AG04450 (cell line): ENCODE measurements at regions not wholly inside any gene's neighbourhood (a gene's known extent, or its start where the extent isn't known, plus 50 kb on each side); places are given as distances from the start of the nearest gene placed in this dataset.

Experiments used
- CTCF ChIA-PET: fragments of 300-600, 350-600 bp; formaldehyde crosslinking; extraction: SDS; loops from one replicate; lab custom pipeline; 2022; ENCODE audit warnings: antibody characterized with exemption, inconsistent platforms; lab: Charles Lee
- POLR2A ChIA-PET: fragments of 350-600 bp; formaldehyde crosslinking; extraction: SDS; loops from one replicate; lab custom pipeline; 2021; ENCODE audit warnings: antibody characterized with exemption, inconsistent platforms; lab: Yijun Ruan, JAX
- DNase-seq: peaks from one replicate; pipeline ENCODE4 v3.0.0-alpha.2; 2011; ENCODE audit warnings: low read depth, low spot score
- H3K27ac ChIP-seq: one replicate; pipeline ENCODE4 v1.5.1; 2012; ENCODE audit warnings: low read depth, low read length, control low read depth
- H3K27me3 ChIP-seq: one replicate; pipeline ENCODE4 v1.6.0; 2012; ENCODE audit warnings: low read length; ENCODE audit not compliant: control insufficient read depth, insufficient read depth
- H3K4me3 ChIP-seq: 2 replicates; pipeline ENCODE4 v1.5.1; 2011; ENCODE audit warnings: mild to moderate bottlenecking, low read depth, low read length, control low read depth
- H3K9me3 ChIP-seq: 2 replicates; pipeline ENCODE4 v1.5.1; 2012; ENCODE audit warnings: low read length; ENCODE audit not compliant: control insufficient read depth, insufficient read depth
- CTCF ChIP-seq: IDR thresholded peaks from 2 replicates; pipeline ENCODE4 v1.5.1; 2011; ENCODE audit warnings: low read depth, low read length, control low read depth, inconsistent platforms

GRCh38 chr12:43214166-43214565, 337.8 kb downstream of the ADAMTS20 start:
- DNase-seq = no peak
- Histone ChIP-seq H3K4me3 (no peak overlapping the region), H3K27me3 (no peaks in the 10 kb centered on the region), H3K9me3 (no peaks in the 10 kb centered on the region), H3K27ac (no peak overlapping the region)
- TF ChIP-seq CTCF = no peak
- ChIA-PET CTCF (no interaction called here), POLR2A (no interaction called here)

- DNase-seq = no peak
- Histone ChIP-seq H3K27me3 (no peaks in the 10 kb centered on the region), H3K9me3 (no peaks in the 10 kb centered on the region), H3K4me3 (no peak overlapping the region), H3K27ac (no peak overlapping the region)
- CTCF ChIA-PET = no interaction called here
- POLR2A ChIA-PET = no interaction called here
- TF ChIP-seq CTCF = no peak
These were observed 338.4 kb downstream of the ADAMTS20 start for GRCh38 chr12:43213608-43214007.

- DNase-seq = no peak
- no peak overlapping the region for H3K27ac ChIP-seq
- CTCF ChIA-PET = no interaction called here
- POLR2A ChIA-PET = no interaction called here
- H3K4me3 ChIP-seq = no peak overlapping the region
- no peaks in the 10 kb centered on the region for H3K9me3 ChIP-seq
- H3K27me3 ChIP-seq = no peaks in the 10 kb centered on the region
- no peak for TF ChIP-seq CTCF
These were observed 341.4 kb downstream of the ADAMTS20 start for GRCh38 chr12:43210485-43211192.

- POLR2A ChIA-PET = no interaction called here
- Histone ChIP-seq H3K27me3 (no peaks in the 10 kb centered on the region), H3K9me3 (no peaks in the 10 kb centered on the region), H3K4me3 (no peak overlapping the region), H3K27ac (no peak overlapping the region)
- no peak for TF ChIP-seq CTCF
- CTCF ChIA-PET = no interaction called here
- DNase-seq = no peak
These were observed 343.4 kb downstream of the ADAMTS20 start for GRCh38 chr12:43208627-43209026.

- no peak overlapping the region for H3K27ac ChIP-seq
- no peak overlapping the region for H3K4me3 ChIP-seq
- CTCF ChIA-PET = no interaction called here
- H3K9me3 ChIP-seq = no peaks in the 10 kb centered on the region
- no peaks in the 10 kb centered on the region for H3K27me3 ChIP-seq
- no peak for DNase-seq
- no peak for TF ChIP-seq CTCF
- POLR2A ChIA-PET = no interaction called here
These were observed 343.8 kb downstream of the ADAMTS20 start for GRCh38 chr12:43208221-43208620.
